Common myeloid progenitor, CD34-positive (primary cell): ENCODE measurements at regions not wholly inside any gene's neighbourhood (a gene's known extent, or its start where the extent isn't known, plus 50 kb on each side); places are given as distances from the start of the nearest gene placed in this dataset.
A peak's percentile ranks its signal among the peaks of the same experiment; 100 is the strongest.
"Not testable (repeated sequence)": the region's sequence is repeated elsewhere in the genome, so short reads cannot be mapped to it uniquely, and the experiment has no call there.

Experiments
- CTCF ChIA-PET: fragments of 350-600 bp; sonication (Branson Sonifier 250); formaldehyde crosslinking; loops from one replicate; lab custom pipeline; 2021; ENCODE audit warnings: antibody characterized with exemption; lab: Charles Lee
- POLR2A ChIA-PET: fragments of 350-600 bp; sonication (Branson Sonifier 250); formaldehyde crosslinking; loops from one replicate; lab custom pipeline; 2021; ENCODE audit warnings: antibody characterized with exemption; lab: Charles Lee
- DNase-seq, 3 donors: peaks; one replicate each; pipeline versions ENCODE4 v3.0.0 to v3.0.0-alpha.2; 2013
- H3K27ac ChIP-seq, 2 experiments: 1 replicate in 1 of 2; 2 replicates in 1 of 2; pipeline ENCODE4 v1.7.0; 2013; ENCODE audit warnings: inconsistent platforms in 2 of 2, low read length in 2 of 2, mild to moderate bottlenecking in 2 of 2, low read depth in 1 of 2, moderate library complexity in 1 of 2; ENCODE audit not compliant: severe bottlenecking in 2 of 2, insufficient read depth in 1 of 2, poor library complexity in 1 of 2
- H3K27me3 ChIP-seq, 5 experiments: replicated peaks in 2 of 5; 1 replicate in 3 of 5; 2 replicates in 2 of 5; pipeline versions ENCODE4 v1.6.1 to v1.7.0; 2013; ENCODE audit warnings: low read length in 4 of 5, mild to moderate bottlenecking in 2 of 5, moderate library complexity in 2 of 5, inconsistent platforms in 1 of 5; ENCODE audit not compliant: insufficient read depth in 5 of 5, control insufficient read depth in 4 of 5
- H3K36me3 ChIP-seq, 4 experiments: 1 replicate in 2 of 4; 2 replicates in 2 of 4; pipeline versions ENCODE4 v1.6.1 to v1.7.0; 2013; ENCODE audit warnings: low read length in 3 of 4, control low read depth in 1 of 4, mild to moderate bottlenecking in 1 of 4; ENCODE audit not compliant: control insufficient read depth in 4 of 4, insufficient read depth in 4 of 4
- H3K4me1 ChIP-seq, 4 experiments: 1 replicate in 3 of 4; 2 replicates in 1 of 4; pipeline versions ENCODE4 v1.6.1 to v1.7.1; 2013; ENCODE audit warnings: low read length in 3 of 4, mild to moderate bottlenecking in 3 of 4, control low read depth in 1 of 4, inconsistent platforms in 1 of 4, moderate library complexity in 1 of 4; ENCODE audit not compliant: control insufficient read depth in 4 of 4, insufficient read depth in 4 of 4; ENCODE audit errors: control extremely low read depth in 1 of 4
- H3K4me3 ChIP-seq, 7 experiments: 1 replicate in 4 of 7; 2 replicates in 3 of 7; pipeline versions ENCODE4 v1.5.1 to v1.7.0; 2013; ENCODE audit warnings: mild to moderate bottlenecking in 7 of 7, low read length in 6 of 7, moderate library complexity in 6 of 7, inconsistent platforms in 2 of 7, low read depth in 2 of 7, control low read depth in 1 of 7; ENCODE audit not compliant: insufficient read depth in 4 of 7, control insufficient read depth in 1 of 7; ENCODE audit errors: extremely low read depth in 1 of 7
- H3K9me3 ChIP-seq, 5 experiments: 1 replicate in 4 of 5; 2 replicates in 1 of 5; pipeline versions ENCODE4 v1.6.1 to v1.7.1; 2013; ENCODE audit warnings: low read length in 4 of 5, mild to moderate bottlenecking in 2 of 5, inconsistent platforms in 1 of 5, low read depth in 1 of 5, moderate library complexity in 1 of 5; ENCODE audit not compliant: control insufficient read depth in 4 of 5, insufficient read depth in 2 of 5; ENCODE audit errors: control extremely low read depth in 1 of 5
- WGBS: methylation state at CpG from one replicate; pipeline ENCODE4 v1.1.5; 2013; ENCODE audit not compliant: insufficient coverage; 5-methylcytosine and 5-hydroxymethylcytosine counted together

GRCh38 chr9:82883436-82883835 lies 179.5 kb downstream of the RASEF start:
- no peak for DNase-seq
- WGBS = 100% methylated on average over 1 of the region's 3 CpGs
- no peak overlapping the region for H3K27ac ChIP-seq

GRCh38 chr9:82883974-82884373 lies 179.0 kb downstream of the RASEF start:
- 95% methylated on average over 7 of the region's 7 CpGs for WGBS
- H3K4me1 ChIP-seq, H3K9me3 ChIP-seq, POLR2A ChIA-PET, H3K27ac ChIP-seq, CTCF ChIA-PET, H3K36me3 ChIP-seq, DNase-seq, H3K27me3 ChIP-seq, H3K4me3 ChIP-seq: not testable (repeated sequence)

More at GRCh38 chr9:82883436-82883835, 179.5 kb downstream of the RASEF start:
- H3K9me3 ChIP-seq = no peaks in the 10 kb centered on the region
- no peak overlapping the region for H3K4me3 ChIP-seq
- POLR2A ChIA-PET = no interaction called here
- peaks cover 0 to 5% (median 0%) of the 10 kb centered on the region in 4 experiments for H3K4me1 ChIP-seq
- no peaks in the 10 kb centered on the region for H3K36me3 ChIP-seq
- CTCF ChIA-PET = no interaction called here
- H3K27me3 ChIP-seq = no peaks in the 10 kb centered on the region

- WGBS = 95% methylated on average over 3 of the region's 4 CpGs
These were observed 172.5 kb downstream of the RASEF start for GRCh38 chr9:82890401-82890800.

GRCh38 chr9:82890865-82891264 lies 172.1 kb downstream of the RASEF start:
- peak; percentile 3 to 55 (median 36) for DNase-seq
- POLR2A ChIA-PET = no interaction called here

More at GRCh38 chr9:82890401-82890800, 172.5 kb downstream of the RASEF start:
- Histone ChIP-seq H3K27ac (no peak overlapping the region), H3K27me3 (no peaks in the 10 kb centered on the region), H3K9me3 (peaks cover 0 to 2% (median 0%) of the 10 kb centered on the region in 5 experiments), H3K4me1 (peaks cover 0 to 14% (median 6%) of the 10 kb centered on the region in 4 experiments), H3K36me3 (no peaks in the 10 kb centered on the region), H3K4me3 (no peak overlapping the region)
- ChIA-PET CTCF (no interaction called here), POLR2A (no interaction called here)
- DNase-seq = no peak

GRCh38 chr9:82891321-82891720 lies 171.6 kb downstream of the RASEF start:
- no peaks in the 10 kb centered on the region for H3K27me3 ChIP-seq
- no peak for DNase-seq
- CTCF ChIA-PET = interaction anchor here (0.6 kb wide), 1 partner anchor 40 kb away, joined by 3 read pairs; no protein-coding TSS in a partner anchor
- no peak overlapping the region for H3K4me3 ChIP-seq
- POLR2A ChIA-PET = no interaction called here
- WGBS = no CpG with 5 or more reads among the region's 1 CpG
- H3K9me3 ChIP-seq = peaks cover 0 to 2% (median 0%) of the 10 kb centered on the region in 5 experiments
- H3K4me1 ChIP-seq = peaks cover 0 to 14% (median 6%) of the 10 kb centered on the region in 4 experiments
- H3K36me3 ChIP-seq = no peaks in the 10 kb centered on the region
- H3K27ac ChIP-seq = no peak overlapping the region

More at GRCh38 chr9:82890865-82891264, 172.1 kb downstream of the RASEF start:
- Histone ChIP-seq H3K36me3 (no peaks in the 10 kb centered on the region), H3K27ac (no peak overlapping the region), H3K9me3 (peaks cover 0 to 2% (median 0%) of the 10 kb centered on the region in 5 experiments), H3K4me3 (no peak overlapping the region), H3K4me1 (peaks cover 0 to 14% (median 6%) of the 10 kb centered on the region in 4 experiments), H3K27me3 (no peaks in the 10 kb centered on the region)
- CTCF ChIA-PET = no interaction called here

GRCh38 chr9:82893549-82893948 lies 169.4 kb downstream of the RASEF start:
- Histone ChIP-seq H3K27me3 (no peaks in the 10 kb centered on the region), H3K36me3 (no peaks in the 10 kb centered on the region), H3K4me3 (no peak overlapping the region), H3K9me3 (peaks cover 0 to 2% (median 0%) of the 10 kb centered on the region in 5 experiments), H3K27ac (no peak overlapping the region), H3K4me1 (peaks cover 0 to 14% (median 6%) of the 10 kb centered on the region in 4 experiments)
- no peak for DNase-seq
- CTCF ChIA-PET = no interaction called here
- POLR2A ChIA-PET = no interaction called here

GRCh38 chr9:82894548-82894947 lies 168.4 kb downstream of the RASEF start:
- no peaks in the 10 kb centered on the region for H3K36me3 ChIP-seq
- WGBS = no CpG with 5 or more reads among the region's 1 CpG
- CTCF ChIA-PET = no interaction called here
- no peak for DNase-seq
- H3K9me3 ChIP-seq = peaks cover 0 to 2% (median 0%) of the 10 kb centered on the region in 5 experiments
- no peak overlapping the region for H3K4me3 ChIP-seq
- H3K27me3 ChIP-seq = no peaks in the 10 kb centered on the region
- POLR2A ChIA-PET = no interaction called here
- no peak overlapping the region for H3K27ac ChIP-seq
- peaks cover 0 to 14% (median 6%) of the 10 kb centered on the region in 4 experiments for H3K4me1 ChIP-seq
